IPS DF 4.7 (cell line): ENCODE measurements at regions not wholly inside any gene's neighbourhood (a gene's known extent, or its start where the extent isn't known, plus 50 kb on each side); places are given as distances from the start of the nearest gene placed in this dataset.

Experiments
- DNase-seq: peaks from one replicate; pipeline ENCODE4 v3.0.0-alpha.2; 2013; ENCODE audit warnings: low spot score; ENCODE audit errors: extremely low read depth

DNA sequence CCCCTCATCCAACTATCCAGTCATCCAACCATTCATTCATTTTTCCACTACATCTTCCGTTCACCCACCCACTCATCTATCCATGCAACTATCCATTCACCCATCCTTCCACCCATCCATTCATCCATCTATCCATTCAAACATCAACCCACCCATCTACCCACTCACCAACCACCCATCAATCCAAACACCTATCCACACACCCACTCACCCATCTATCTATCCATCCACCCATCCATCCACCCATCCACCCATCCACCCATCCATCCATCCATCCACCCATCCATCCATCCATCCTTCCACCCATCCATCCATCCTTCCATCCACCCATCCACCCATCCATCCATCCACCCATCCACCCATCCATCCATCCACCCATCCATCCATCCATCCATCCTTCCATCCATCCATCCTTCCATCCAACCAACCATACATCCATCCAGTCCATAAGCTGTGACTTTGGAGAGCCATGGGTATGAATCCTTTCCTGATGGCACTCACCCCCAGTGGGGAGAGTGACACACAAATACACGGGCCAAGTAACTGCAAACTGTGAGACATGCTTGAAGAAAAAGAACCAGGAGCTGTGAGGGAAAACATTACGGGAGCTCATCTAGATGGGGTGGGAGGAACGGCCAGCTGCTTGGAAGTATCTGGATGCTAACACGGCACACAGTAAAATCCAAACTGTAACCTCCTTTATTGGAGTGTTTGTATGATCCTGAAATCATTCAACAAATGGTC lies 100.0 kb upstream of the TNRC6C start:
- no peak for DNase-seq

DNA sequence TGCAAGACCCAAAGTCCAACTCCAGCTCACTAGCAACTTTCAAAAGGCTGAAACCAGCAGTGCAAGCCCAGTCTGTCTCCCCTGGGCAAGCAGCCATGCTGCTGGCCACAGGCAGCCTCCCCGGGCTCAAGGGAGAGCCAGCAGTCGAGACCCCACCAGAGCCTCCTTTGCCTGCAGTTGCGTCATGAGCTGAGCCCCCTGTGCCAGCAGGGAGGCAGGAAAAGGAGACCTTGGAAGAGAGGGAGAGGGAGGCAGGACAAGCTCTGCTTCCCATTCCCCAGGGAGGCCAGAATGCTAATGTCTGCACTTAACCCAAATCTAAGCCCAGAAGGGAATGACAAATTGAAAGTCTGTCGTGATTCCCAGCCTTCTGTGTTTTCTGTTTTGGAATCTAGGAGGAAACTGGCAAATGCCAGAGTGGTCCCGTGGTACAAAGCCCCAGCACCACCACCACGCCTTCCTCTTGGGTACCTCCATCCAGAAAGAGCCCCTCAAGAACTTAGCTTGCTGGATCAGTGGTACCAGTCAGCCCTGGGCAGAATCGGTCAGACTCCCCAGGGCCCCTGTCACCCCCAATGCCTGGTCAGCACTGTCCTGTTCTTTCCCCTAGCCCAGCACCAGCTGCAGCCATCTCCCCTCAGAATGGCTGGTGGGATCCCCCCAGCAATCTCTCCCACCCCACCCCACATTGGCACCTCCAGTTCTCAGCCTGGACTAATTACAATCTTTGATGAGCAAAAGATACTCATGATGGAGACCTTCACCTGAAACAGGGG lies 99.3 kb upstream of the TNRC6C start:
- no peak for DNase-seq

DNA sequence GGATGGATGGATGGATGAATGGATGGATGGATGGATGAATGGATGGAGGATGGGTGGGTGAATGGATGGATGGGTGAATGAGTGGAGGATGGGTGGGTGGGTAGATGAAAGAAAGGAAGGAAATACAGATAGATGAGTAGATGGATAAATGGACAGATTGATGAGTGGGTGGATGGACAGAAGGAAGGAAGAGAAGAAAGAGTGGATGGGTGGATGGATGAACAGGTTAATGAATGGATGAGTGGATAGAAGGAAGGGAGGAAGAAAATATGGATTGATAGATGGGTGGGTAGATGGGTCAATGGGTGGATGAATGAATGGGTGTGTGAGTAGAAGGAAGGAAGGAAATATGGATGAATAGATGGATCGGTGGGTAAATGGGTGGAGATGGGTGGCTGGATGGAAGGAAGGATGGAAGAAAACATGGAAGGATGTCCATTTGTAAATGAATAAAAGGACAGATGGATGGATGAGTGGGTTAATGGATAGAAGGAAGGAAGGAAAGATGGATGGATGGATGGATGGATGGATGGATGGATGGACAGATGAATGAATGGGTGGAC lies 97.3 kb upstream of the TNRC6C start:
- DNase-seq = no peak

DNA sequence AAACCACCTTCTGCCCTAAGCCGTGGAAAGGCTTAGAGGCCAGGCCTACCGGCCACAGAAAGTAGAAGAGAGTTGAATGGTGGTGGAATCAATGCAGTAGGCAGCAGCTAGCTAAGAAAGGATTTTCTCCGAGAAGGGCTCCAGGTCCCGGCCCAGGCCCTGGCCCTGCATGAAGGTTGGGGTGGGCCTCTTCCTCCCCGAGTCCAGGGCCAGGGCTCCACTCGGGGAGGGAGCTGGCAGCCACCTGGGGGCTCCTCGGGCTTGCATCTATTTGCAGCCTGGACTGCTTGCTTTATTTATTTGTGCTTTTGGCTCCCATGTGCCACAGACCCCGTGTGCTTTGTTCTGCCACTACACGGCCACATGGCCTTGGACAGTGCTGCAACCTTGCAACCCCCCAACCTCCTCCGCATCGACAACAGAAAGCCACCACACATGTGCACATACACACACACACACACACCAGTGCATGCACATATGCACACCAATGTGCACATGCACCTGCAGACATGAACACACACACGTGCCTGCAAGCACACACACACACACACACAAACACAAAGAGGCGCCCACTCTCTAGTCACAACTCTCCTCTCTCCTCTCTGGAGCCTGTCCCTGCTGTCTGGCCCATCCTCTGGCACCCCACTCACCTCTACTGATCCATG lies 96.4 kb upstream of the TNRC6C start:
- DNase-seq = no peak

- DNase-seq = no peak
These were observed 95.4 kb upstream of the TNRC6C start for GRCh38 chr17:77862890-77863813.

DNA sequence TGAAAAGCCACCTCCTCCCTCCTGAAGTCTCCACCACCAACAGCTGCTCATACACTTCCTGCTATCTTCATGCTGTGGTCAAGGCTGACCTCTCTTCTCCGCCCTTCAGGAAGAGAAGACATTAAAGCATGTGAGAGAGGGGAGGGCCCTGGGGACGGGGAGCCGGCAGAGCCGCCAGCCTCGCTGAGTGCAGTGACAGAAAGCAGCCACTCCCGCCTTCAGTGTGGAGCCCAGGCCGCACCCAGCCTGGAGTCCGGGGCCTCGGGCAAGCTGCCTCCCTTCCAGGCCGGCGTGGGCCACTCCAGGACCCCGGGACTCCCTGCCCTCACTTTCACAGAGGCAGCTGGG lies 94.7 kb upstream of the TNRC6C start:
- no peak for DNase-seq

GRCh38 chr17:77864234-77865111 lies 94.0 kb upstream of the TNRC6C start:
- no peak for DNase-seq

DNA sequence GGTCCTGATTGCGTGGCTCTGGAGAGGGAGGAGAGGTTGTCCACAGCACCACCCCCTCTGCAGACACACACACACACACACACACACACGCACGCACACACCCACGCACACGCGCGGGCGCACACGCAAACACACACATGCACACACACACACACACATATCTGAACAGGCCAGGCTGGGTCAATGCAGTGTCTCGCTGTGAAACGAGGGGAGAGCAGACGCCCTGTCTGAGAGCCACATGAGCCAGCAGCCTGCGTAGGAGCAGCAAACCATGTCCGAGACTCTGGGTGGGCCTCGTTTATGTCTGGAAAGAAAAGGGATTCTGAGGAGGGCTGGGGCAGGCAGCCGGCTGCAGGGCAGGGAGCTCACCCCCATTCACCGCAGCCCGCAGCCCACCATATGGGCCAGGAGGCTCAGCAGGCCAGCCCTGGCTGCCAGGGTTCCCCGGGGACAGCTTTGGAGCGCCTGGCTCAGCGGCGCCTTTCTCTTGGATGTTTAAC lies 93.3 kb upstream of the TNRC6C start:
- no peak for DNase-seq

- no peak for DNase-seq
These were observed 92.8 kb upstream of the TNRC6C start for GRCh38 chr17:77865716-77866115.

DNA sequence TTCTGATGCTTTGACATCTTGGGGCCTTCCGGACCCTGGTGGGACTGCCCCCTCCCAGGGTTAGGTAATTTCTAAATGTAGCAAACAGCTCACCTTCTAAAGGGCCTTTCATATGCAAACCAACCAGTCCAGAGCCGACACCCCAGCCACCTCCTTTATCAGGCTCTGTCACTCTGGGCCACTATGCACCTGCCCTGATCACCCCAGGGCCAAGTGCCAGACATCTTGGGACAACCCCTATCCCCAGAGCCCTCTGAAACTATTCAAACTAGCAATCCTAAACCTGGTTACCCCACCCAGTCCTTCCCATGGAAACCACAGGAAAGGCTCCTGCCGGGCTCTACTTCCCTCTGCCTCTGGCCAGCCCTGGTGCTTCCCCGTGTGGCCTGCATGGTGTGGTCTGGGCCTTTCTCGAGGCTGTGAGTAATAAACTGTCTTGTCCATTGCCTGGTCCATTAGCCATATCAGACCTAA lies 91.2 kb upstream of the TNRC6C start:
- DNase-seq = no peak

DNA sequence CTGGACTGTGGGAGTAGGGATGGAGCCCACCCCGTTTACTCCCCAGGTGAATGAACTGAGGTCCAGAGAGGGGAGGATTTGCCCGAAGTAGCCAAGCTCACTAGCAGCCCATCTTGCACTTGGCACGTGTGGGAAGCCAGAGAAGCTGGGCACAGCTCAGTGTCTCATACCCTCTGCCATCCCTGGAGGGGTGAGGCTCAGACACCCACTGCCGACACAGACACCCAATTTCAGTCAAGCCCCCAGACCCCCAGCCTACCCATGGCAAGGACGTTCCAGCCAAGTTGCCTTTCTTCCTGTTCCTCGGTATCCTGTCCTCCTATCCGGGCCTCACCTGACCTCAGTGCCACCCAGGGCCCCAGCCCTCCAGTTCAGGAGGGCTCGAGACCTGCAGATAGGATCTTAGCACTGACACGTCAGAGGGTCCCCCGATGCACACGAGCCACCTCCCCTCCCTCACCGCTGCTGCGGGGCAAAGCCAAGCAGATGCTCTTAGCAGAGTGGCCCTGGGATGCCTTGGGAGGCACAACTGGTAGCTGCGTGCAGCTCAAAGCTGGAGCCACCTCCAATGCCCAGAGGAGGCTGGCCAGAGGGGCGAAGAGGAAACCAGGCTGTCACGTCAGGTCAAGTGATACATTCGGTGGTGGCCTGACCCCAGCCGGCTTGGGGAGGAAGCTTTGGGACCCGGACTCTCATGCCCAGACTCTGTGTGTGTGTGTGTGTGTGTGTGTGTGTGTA lies 90.4 kb upstream of the TNRC6C start:
- no peak for DNase-seq

DNA sequence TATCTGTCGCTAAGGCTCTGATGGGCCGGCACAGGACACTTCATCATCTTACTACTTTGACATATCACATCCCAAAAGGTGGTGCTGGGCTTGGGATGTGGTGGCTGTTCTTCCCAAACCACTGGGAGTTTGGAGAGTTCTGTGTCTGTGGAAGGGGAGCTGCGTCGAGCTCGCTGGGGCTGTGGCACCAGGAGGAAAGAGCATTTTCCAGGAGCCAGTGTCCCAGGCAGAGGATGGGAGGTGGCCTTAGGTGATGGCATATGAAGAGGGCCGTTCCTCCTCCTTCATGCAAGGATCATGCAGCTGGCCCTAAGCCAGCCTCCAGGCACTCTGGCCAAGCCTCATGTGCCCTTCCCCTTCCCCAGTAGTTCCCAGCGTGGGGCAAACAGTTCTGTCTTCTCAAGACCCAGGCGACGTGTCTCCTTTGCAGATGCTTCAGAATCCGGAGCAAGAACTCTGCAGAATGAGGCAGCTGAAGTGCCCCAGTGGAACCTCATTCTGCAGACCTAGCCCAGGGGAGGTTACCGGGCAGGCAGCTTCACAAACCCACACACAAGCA lies 89.4 kb upstream of the TNRC6C start:
- DNase-seq = no peak

DNA sequence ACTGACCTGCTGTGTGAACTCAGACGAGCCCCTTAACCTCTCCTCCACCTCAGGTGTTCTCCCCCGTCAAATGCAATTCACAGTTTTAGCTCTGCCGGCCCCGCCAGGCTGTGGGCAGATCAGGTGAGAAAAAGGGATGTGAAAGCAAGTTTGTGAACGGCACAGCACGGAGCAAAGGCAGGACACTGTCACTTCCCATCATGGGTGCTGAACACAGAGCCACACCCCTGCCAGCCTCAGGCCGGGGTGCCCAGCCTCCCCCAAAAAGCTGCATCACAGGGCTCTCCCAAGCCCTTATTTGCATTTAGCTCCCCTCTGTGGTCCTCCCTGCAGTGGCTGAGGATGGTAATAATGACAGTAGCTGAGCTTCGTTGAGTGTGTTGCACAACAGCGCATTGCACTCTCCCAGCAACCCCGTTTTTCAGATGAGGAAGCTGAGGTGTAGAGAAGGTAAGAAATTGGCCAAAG lies 88.8 kb upstream of the TNRC6C start:
- DNase-seq = no peak

DNA sequence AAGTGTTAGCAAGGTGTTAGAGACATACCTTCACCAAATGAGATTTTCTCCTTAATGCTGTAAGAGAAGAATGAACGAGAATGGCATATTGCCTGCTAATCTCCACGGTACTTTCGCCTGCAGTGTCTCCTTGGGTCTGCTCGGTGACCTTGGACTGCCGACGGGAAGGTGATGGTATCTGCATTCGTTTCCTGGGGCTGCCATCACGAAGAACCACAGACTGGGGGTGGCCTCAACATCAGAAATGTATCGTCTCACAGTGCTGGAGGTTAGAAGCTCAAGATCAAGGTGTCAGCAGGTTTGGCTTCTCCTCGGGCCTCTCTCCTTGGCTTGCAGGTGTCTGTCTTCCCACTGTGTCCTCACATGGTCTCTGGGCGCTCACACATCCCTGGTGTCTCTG lies 86.3 kb upstream of the TNRC6C start:
- DNase-seq = no peak

DNA sequence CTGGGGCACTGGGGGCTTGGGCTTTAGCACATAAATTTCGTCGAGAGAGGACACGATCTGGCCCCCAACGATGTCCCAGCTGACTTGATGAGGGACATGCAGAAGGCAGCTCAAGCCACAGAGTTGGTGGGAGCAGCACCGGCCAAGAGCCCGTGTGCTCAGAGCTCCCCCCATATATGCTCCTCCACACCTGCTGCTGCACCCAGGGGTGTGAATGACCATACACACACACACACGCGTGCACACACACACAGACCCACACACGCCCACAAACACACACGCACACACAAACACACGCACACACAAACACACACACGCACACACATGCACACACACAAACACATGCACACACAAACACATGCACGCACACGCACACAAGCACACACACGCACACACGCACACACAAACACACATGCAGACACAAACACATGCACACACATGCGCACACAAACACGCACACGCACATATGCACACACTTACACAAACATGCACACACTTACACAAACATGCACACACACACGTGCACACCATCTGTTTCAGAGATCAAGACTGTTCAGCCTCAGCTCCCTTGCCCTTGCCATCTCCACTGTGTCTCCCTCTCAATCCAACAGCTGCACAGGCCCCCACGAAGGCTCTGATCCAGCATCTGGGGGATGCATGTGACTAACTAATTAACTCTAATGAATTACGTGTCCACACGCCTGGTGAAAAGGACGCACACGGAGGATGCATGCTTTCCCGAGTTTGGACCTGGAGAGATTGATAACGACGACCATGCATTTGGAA lies 85.6 kb upstream of the TNRC6C start:
- no peak for DNase-seq

DNA sequence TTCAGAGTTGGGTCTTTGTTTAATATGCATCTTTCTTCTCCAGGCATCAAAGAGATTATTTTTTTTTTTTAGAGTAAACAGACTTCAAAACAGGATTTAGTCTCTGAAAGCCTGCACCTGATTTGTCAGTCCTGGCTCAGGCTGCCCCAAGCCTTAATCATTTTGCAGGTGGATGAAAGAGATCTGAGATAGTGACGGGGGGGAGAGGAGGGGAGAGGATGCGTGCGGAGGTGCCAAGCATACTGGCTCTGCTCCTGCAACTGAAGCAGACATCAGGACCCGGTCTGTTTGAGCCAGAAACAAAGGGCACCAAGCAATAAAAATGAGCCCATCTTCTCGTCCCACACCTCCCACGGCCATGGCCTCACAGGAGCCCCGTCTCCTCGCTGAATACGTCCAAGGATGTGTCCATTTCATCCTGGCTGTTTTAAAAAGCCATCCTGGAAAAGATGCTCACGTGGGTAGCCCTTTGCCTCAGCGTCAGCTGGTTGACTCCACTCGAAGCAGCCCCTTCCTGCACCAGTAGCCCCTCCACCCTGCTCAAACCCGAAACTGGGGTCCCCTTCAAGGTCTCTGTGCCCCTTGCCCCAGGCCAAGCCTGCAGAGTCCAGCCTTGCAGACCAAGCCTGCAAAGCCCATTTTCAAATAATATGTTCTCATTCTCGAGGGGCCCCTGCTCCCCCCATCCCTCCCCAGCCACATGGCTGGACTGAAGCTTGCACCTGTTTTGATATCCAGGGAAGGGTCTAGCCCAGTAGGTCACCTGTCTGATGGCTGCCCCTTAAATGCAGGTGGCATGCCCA lies 84.8 kb upstream of the TNRC6C start:
- no peak for DNase-seq
